Mesothelial cell of epicardium (in vitro differentiated cells): ENCODE measurements at regions not wholly inside any gene's neighbourhood (a gene's known extent, or its start where the extent isn't known, plus 50 kb on each side); places are given as distances from the start of the nearest gene placed in this dataset.

Source experiments
- DNase-seq, 2 experiments: peaks; one replicate each; pipeline ENCODE4 v3.0.0; 2021; ENCODE audit warnings: low spot score in 2 of 2; ENCODE audit not compliant: unreplicated experiment in 2 of 2
- H3K27ac Mint-ChIP-seq: 2 replicates; pipeline ENCODE4 v1.8.0; 2021; ENCODE audit warnings: mixed read lengths
- H3K27me3 Mint-ChIP-seq: 2 replicates; pipeline ENCODE4 v1.8.0; 2021; ENCODE audit warnings: low read depth, mixed read lengths
- H3K36me3 Mint-ChIP-seq: 2 replicates; pipeline ENCODE4 v1.8.0; 2021; ENCODE audit warnings: mixed read lengths
- H3K4me1 Mint-ChIP-seq: 2 replicates; pipeline ENCODE4 v1.8.0; 2021; ENCODE audit warnings: mixed read lengths
- H3K4me3 Mint-ChIP-seq: 2 replicates; pipeline ENCODE4 v1.8.0; 2021; ENCODE audit warnings: mild to moderate bottlenecking, moderate library complexity, mixed read lengths
- H3K9me3 Mint-ChIP-seq: 2 replicates; pipeline ENCODE4 v1.8.0; 2021; ENCODE audit warnings: mixed read lengths
- TF ChIP-seq, protein P1 (sequence below): fragments of 200-600 bp; sonication (generic); IDR thresholded peaks from one replicate; pipeline ENCODE4 v1.5.0; 2021; ENCODE audit warnings: antibody characterized with exemption; ENCODE audit not compliant: unreplicated experiment

DNA sequence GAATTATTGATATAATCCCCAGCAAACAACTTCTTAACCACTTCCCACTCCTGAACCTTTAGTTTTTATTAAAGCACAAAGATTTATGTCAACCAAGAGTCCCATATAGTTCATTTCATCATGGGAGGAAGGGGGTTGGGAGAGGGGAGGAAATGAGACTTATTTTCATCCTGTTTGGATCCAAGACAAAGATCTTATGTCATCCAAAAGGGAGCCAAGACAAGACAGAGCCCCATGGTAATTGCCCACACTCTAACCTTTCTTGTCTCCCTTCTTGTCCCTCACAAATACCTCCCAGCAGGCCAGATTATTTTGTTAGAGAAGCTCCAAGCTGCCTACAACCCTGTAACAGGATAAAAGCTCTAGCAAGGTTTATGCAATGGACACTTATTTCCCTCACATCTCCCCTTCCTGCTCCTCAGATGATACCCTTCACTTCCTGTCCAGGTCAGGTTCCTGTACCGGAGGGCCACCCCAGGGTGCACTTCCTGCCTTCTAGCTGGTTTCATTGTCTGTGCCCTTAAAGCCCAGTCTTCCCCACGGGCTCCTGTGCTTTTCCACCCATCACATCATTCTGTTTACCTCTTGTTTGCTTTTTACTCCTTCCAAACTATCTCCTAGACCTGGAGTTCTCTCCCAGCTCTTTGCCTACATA lies 123.7 kb upstream of the MDM1 start:
- DNase-seq = no peak
- H3K36me3 Mint-ChIP-seq = no peaks in the 10 kb centered on the region
- no peak overlapping the region for H3K4me3 Mint-ChIP-seq
- peaks cover 5% of the 10 kb centered on the region for H3K9me3 Mint-ChIP-seq
- peaks cover 50% of the 10 kb centered on the region for H3K4me1 Mint-ChIP-seq
- peak overlapping the region; percentile 26 for H3K27ac Mint-ChIP-seq
- TF ChIP-seq, protein P1, sequence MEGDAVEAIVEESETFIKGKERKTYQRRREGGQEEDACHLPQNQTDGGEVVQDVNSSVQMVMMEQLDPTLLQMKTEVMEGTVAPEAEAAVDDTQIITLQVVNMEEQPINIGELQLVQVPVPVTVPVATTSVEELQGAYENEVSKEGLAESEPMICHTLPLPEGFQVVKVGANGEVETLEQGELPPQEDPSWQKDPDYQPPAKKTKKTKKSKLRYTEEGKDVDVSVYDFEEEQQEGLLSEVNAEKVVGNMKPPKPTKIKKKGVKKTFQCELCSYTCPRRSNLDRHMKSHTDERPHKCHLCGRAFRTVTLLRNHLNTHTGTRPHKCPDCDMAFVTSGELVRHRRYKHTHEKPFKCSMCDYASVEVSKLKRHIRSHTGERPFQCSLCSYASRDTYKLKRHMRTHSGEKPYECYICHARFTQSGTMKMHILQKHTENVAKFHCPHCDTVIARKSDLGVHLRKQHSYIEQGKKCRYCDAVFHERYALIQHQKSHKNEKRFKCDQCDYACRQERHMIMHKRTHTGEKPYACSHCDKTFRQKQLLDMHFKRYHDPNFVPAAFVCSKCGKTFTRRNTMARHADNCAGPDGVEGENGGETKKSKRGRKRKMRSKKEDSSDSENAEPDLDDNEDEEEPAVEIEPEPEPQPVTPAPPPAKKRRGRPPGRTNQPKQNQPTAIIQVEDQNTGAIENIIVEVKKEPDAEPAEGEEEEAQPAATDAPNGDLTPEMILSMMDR = no peak
- no peaks in the 10 kb centered on the region for H3K27me3 Mint-ChIP-seq

DNA sequence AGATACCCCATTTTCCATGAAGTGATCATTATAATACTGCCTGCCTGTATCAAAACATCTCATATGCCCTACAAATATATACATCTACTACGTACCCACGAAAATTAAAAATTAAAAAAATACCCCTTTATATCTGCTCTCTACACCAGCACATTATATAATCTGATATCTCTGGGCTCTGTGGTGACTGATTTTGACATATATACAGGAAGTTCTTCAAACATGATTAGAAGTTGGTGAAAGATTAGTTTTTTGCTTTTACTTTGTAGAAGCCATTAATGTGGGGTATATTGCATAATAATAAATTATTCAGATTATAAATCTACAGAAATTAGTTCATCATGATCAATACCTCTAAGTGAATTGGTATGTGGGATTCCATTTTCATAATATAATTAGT lies 126.7 kb upstream of the MDM1 start:
- DNase-seq = no peak
- TF ChIP-seq, protein P1 = no peak
- Mint-ChIP-seq H3K27ac (no peak overlapping the region), H3K9me3 (peaks cover 5% of the 10 kb centered on the region), H3K27me3 (no peaks in the 10 kb centered on the region), H3K4me3 (no peak overlapping the region), H3K4me1 (peaks cover 27% of the 10 kb centered on the region), H3K36me3 (no peaks in the 10 kb centered on the region)

DNA sequence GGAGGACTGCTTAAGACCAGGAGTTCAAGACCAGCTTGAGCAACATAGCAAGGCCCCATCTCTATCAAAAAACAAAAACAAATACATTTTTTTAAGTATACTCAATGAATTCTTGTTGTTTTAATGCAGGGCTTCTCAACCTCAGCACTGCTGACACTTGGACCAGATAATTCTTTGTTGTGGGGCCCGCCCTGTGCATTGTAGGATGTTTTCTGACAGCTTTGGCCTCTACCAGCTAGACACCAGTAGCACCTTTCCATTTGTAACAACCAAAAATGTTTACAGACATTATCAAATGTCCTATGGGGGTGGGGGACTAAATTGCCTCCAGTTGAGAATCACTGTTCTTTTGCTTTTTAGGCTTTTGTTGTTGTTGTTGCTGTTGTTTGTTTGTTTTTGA lies 128.1 kb upstream of the MDM1 start:
- H3K27me3 Mint-ChIP-seq = no peaks in the 10 kb centered on the region
- no peak overlapping the region for H3K27ac Mint-ChIP-seq
- no peak for DNase-seq
- TF ChIP-seq, protein P1 = no peak
- no peaks in the 10 kb centered on the region for H3K36me3 Mint-ChIP-seq
- H3K9me3 Mint-ChIP-seq = peaks cover 5% of the 10 kb centered on the region
- H3K4me3 Mint-ChIP-seq = no peak overlapping the region
- H3K4me1 Mint-ChIP-seq = peaks cover 13% of the 10 kb centered on the region

DNA sequence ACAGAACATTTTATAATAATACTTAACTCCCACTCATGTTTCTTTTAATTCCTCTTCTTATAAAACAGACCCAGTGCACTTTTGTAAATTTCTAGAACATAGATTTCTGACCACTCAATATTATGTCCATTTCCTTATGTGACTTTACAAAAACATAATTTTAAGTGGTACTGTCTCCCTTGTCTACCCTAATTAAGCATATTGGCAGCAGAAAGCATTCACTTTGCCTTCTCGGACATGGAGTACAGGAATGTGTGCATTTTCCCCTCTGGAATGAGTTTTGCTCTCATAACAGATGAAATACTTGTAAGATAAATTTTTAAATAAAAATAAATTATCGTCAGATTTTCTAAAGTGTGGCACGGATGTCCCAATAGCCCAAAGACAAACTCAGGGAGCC lies 129.5 kb upstream of the MDM1 start:
- Mint-ChIP-seq H3K4me1 (peaks cover 5% of the 10 kb centered on the region), H3K4me3 (no peak overlapping the region), H3K27me3 (no peaks in the 10 kb centered on the region), H3K36me3 (no peaks in the 10 kb centered on the region), H3K27ac (no peak overlapping the region), H3K9me3 (peaks cover 5% of the 10 kb centered on the region)
- TF ChIP-seq, protein P1 = no peak
- DNase-seq = no peak

DNA sequence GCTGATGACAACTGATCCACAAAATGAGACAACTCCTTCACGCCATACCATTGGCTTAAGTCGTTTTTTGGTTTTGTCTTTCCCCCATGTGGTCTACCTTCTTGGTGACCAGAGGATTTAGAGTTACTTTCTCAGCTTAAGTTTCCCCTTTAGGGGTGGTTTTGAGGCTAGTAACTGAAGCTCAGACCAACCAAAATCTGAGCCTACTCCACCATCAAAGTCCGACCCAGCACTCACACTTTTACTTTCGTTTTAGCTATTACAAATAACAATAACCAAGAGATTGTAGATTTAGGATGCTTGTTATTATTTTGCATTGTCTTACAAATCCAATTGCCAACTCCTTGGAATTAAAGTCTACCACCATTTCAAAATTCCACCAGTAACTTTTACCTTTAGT lies 130.6 kb upstream of the MDM1 start:
- Mint-ChIP-seq H3K4me1 (peaks cover 5% of the 10 kb centered on the region), H3K9me3 (no peaks in the 10 kb centered on the region)
- TF ChIP-seq, protein P1 = no peak

DNA sequence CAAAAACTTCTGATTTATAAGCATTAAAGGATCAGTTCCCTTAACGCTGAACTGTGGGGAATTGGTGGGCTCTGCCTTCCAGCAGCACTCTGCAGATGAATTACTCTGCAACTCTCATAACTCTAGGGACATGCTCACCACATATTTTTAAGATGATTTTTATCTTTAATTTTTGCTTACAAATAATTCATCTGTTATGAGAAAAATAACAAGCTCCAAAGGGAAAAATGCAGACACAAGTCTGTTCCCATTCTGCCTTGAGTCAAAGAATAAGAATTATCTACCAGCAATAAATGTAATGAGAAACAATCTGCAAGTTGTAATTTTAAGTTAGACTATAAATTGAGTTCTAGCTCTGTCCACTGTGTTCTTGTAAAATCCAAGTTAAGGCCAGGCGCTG lies 133.1 kb upstream of the MDM1 start:
- H3K9me3 Mint-ChIP-seq = no peaks in the 10 kb centered on the region
- TF ChIP-seq, protein P1 = no peak
- H3K27ac Mint-ChIP-seq = no peak overlapping the region

More for the DNA sequence above, 130.6 kb upstream of the MDM1 start:
- no peaks in the 10 kb centered on the region for H3K27me3 Mint-ChIP-seq
- H3K4me3 Mint-ChIP-seq = no peak overlapping the region
- no peak overlapping the region for H3K27ac Mint-ChIP-seq
- DNase-seq = no peak
- no peaks in the 10 kb centered on the region for H3K36me3 Mint-ChIP-seq

More for the DNA sequence above, 133.1 kb upstream of the MDM1 start:
- no peak for DNase-seq
- Mint-ChIP-seq H3K36me3 (no peaks in the 10 kb centered on the region), H3K4me3 (no peak overlapping the region), H3K4me1 (peaks cover 10% of the 10 kb centered on the region), H3K27me3 (no peaks in the 10 kb centered on the region)
